A549 (cell line): ENCODE measurements at regions not wholly inside any gene's neighbourhood (a gene's known extent, or its start where the extent isn't known, plus 50 kb on each side); places are given as distances from the start of the nearest gene placed in this dataset.
A peak's percentile ranks its signal among the peaks of the same experiment; 100 is the strongest.
"Not testable (repeated sequence)": the region's sequence is repeated elsewhere in the genome, so short reads cannot be mapped to it uniquely, and the experiment has no call there.

Experiments
- ATAC-seq, 2 experiments: fragments of 200-7000 bp in 1 of 2; fragments of >200 bp in 1 of 2; cut with Nextera tagmentation in 1 of 2; cut with Tn5 transposase in 1 of 2; 3 replicates each; pipeline versions ENCODE4 v1.8.0 to v1.9.1; 2018 to 2020; ENCODE audit warnings: mild to moderate bottlenecking in 1 of 2, moderate library complexity in 1 of 2
- CTCF ChIA-PET: fragments of 300-600 bp; sonication (Branson Sonifier 250); formaldehyde crosslinking; extraction: SDS; loops from one replicate; lab custom pipeline; 2021; ENCODE audit warnings: antibody characterized with exemption, inconsistent platforms; lab: Yijun Ruan, JAX
- POLR2A ChIA-PET: fragments of 350-600 bp; formaldehyde crosslinking; extraction: SDS; loops from one replicate; lab custom pipeline; 2021; ENCODE audit warnings: antibody characterized with exemption, inconsistent platforms; lab: Yijun Ruan, JAX
- DNase-seq, 2 experiments: peaks; one replicate each; pipeline versions ENCODE4 v3.0.0 to v3.0.0-alpha.2; 2011 to 2016; ENCODE audit warnings: low read depth in 1 of 2, low spot score in 1 of 2
- FAIRE-seq: peaks from 2 replicates; lab custom pipeline; 2011; peaks lifted over from hg19 to GRCh38; lab: Jason Lieb, UNC
- H3K27ac ChIP-seq, 2 experiments: fragments of >200 bp; sonication (Bioruptor Twin); formaldehyde crosslinking; 3 replicates each; pipeline ENCODE4 v1.5.1; 2016 to 2017
- H3K4me1 ChIP-seq: fragments of >200 bp; sonication (Bioruptor Twin); formaldehyde crosslinking; 3 replicates; pipeline ENCODE4 v1.6.1; 2016
- H3K4me2 ChIP-seq: fragments of >200 bp; sonication (Bioruptor Twin); formaldehyde crosslinking; 3 replicates; pipeline ENCODE4 v1.6.1; 2016
- H3K4me3 ChIP-seq: fragments of >200 bp; sonication (Bioruptor Twin); formaldehyde crosslinking; 3 replicates; pipeline ENCODE4 v1.5.1; 2016
- H3K9me3 ChIP-seq: fragments of >200 bp; sonication (Bioruptor Twin); formaldehyde crosslinking; 3 replicates; pipeline ENCODE4 v1.6.1; 2016
- CEBPB ChIP-seq, 2 experiments: fragments of >200 bp in 1 of 2; sonication (Bioruptor Twin) in 1 of 2; formaldehyde crosslinking in 1 of 2; IDR thresholded peaks; 2 replicates each; pipeline ENCODE4 v1.6.1; 2012 to 2016
- EHF ChIP-seq: fragments of 250-450 bp; sonication (Bioruptor Pico); IDR thresholded peaks from 2 replicates; pipeline ENCODE4 v1.5.0; 2020; ENCODE audit warnings: mild to moderate bottlenecking
- EP300 ChIP-seq, 2 experiments: fragments of >200 bp; sonication (Bioruptor Twin); formaldehyde crosslinking; IDR thresholded peaks; 2 replicates in 1 of 2; 3 replicates in 1 of 2; pipeline ENCODE4 v1.6.1; 2016 to 2017
- ESRRA ChIP-seq: fragments of 150-350 bp; IDR thresholded peaks from 2 replicates; pipeline ENCODE4 v1.6.1; 2014; ENCODE audit warnings: mild to moderate bottlenecking, low read length, borderline replicate concordance
- FOSL2 ChIP-seq, 2 experiments: fragments of 450-650 bp in 1 of 2; fragments of >200 bp in 1 of 2; sonication (Bioruptor Twin) in 1 of 2; formaldehyde crosslinking; IDR thresholded peaks; 2 replicates each; pipeline versions ENCODE4 v1.5.0 to v1.6.1; 2016 to 2020; ENCODE audit warnings: mild to moderate bottlenecking in 1 of 2, moderate library complexity in 1 of 2
- GATA3 ChIP-seq: IDR thresholded peaks from 2 replicates; pipeline ENCODE4 v1.6.1; 2012; ENCODE audit warnings: borderline replicate concordance
- JUN ChIP-seq, 2 experiments: fragments of >200 bp; sonication (Bioruptor Twin); formaldehyde crosslinking; IDR thresholded peaks; 2 replicates in 1 of 2; 3 replicates in 1 of 2; pipeline ENCODE4 v1.6.1; 2016 to 2017
- JUNB ChIP-seq: fragments of >200 bp; sonication (Bioruptor Twin); formaldehyde crosslinking; IDR thresholded peaks from 2 replicates; pipeline ENCODE4 v1.6.1; 2016
- RAD21 ChIP-seq, 2 experiments: fragments of >200 bp in 1 of 2; sonication (Bioruptor Twin) in 1 of 2; formaldehyde crosslinking in 1 of 2; IDR thresholded peaks in 1 of 2; conservative IDR thresholded peaks in 1 of 2; 2 replicates in 1 of 2; 3 replicates in 1 of 2; pipeline ENCODE4 v1.6.1; 2012 to 2018; ENCODE audit warnings: inconsistent platforms in 1 of 2
- RNF2 ChIP-seq: fragments of 200-600 bp; sonication (generic); IDR thresholded peaks from 2 replicates; pipeline ENCODE4 v1.6.1; 2016; ENCODE audit warnings: low read depth, mild to moderate bottlenecking, antibody characterized with exemption, moderate library complexity, borderline replicate concordance
- SMC3 ChIP-seq: fragments of >200 bp; sonication (Bioruptor Twin); formaldehyde crosslinking; IDR thresholded peaks from 3 replicates; pipeline ENCODE4 v1.6.1; 2018; ENCODE audit warnings: inconsistent platforms
- TP53 ChIP-seq: fragments of 250-450 bp; sonication (Bioruptor Pico); IDR thresholded peaks from 2 replicates; pipeline ENCODE4 v1.5.0; 2021; ENCODE audit warnings: mild to moderate bottlenecking, moderate library complexity
- ZC3H11A ChIP-seq: fragments of 450-650 bp; IDR thresholded peaks from 2 replicates; pipeline ENCODE4 v1.6.1; 2014; ENCODE audit warnings: antibody characterized with exemption, mild to moderate bottlenecking
- ZSCAN20 ChIP-seq: fragments of 250-450 bp; sonication (Bioruptor Pico); IDR thresholded peaks from 2 replicates; pipeline ENCODE4 v1.8.0; 2022; ENCODE audit warnings: mild to moderate bottlenecking, moderate library complexity
- WGBS: methylation state at CpG from one replicate; pipeline ENCODE4 v1.1.6; 2017; ENCODE audit errors: missing lambda C conversion rate; 5-methylcytosine and 5-hydroxymethylcytosine counted together
- TF ChIP-seq, protein P1 (sequence below): fragments of >200 bp; sonication (Bioruptor Twin); formaldehyde crosslinking; IDR thresholded peaks from 3 replicates; pipeline ENCODE4 v1.6.1; 2016
- TF ChIP-seq, protein P2 (sequence below): fragments of >200 bp; sonication (Bioruptor Twin); formaldehyde crosslinking; IDR thresholded peaks from 2 replicates; pipeline ENCODE4 v1.6.1; 2016
- TF ChIP-seq, protein P3 (sequence below): fragments of 250-450 bp; sonication (Bioruptor Pico); IDR thresholded peaks from 2 replicates; pipeline ENCODE4 v1.5.0; 2020; ENCODE audit warnings: low read depth, mild to moderate bottlenecking, moderate library complexity

DNA sequence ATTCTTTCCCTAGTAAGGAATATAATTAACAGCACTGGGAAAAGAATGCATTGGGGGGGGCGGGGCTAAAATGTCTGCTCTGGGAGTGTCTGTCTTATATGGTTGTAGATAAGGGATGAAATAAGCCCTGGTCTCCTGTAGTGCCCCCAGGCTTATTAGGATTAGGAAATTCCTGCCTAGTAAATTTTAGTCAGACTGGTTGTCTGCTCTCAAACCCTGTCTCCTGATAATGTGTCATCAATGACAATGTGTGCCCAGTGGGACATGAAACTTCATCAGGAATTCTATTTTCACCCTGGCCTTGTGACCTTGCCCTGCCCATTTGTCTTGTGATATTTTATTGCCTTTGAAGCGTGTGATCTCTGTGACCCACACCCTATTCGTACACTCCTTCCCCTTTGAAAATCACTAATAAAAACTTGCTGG, 61.9 kb upstream of the UGT2B7 start:
- not testable (repeated sequence) for FAIRE-seq, H3K4me3 ChIP-seq

DNA sequence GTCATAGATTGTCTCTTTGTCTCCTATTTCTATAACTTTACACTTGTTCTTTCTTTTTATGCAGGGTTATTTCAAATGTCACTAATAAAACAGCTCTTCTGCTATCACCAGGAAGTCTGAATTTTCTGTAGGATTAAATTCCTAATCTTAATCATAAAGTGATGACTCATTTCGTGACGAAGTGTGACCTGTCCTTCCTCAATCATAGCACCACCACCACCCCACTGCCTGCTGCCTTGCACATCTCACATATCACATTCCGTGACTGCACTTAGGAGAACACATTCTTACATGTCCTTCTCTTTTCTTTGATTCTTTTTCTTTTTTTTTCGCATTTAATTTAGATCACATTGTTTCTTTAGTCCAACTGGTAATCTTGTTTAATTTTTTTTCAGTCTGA, 57.7 kb upstream of the UGT2B7 start:
- ChIA-PET POLR2A (no interaction called here), CTCF (no interaction called here)
- peaks cover 11% of the 10 kb centered on the region; the same call in 1 of the 3 replicates for H3K9me3 ChIP-seq
- FAIRE-seq (no peak), ATAC-seq (no peak), DNase-seq (peak in 1 of 2 experiments; percentile 34)
- TF ChIP-seq FOSL2 (IDR thresholded peaks at IDR 0.05) (no peak), FOSL2 (CRISPR knock-in tag; IDR thresholded peaks at IDR 0.05) (peak; percentile 70), RAD21 (conservative IDR thresholded peaks at IDR 0.05 in 1 of 2, IDR thresholded peaks at IDR 0.05 in 1 of 2) (no peak)
- no peak overlapping the region for H3K4me2 ChIP-seq
- H3K27ac ChIP-seq = peak overlapping the region in 1 of 2 experiments; percentile 71; a peak in 3 of 6 replicates
- WGBS = 74% methylated on average over 4 of the region's 4 CpGs
- H3K4me1 ChIP-seq = peaks cover 18% of the 10 kb centered on the region
- no peak overlapping the region for H3K4me3 ChIP-seq

More for the DNA sequence above, 61.9 kb upstream of the UGT2B7 start:
- H3K9me3 ChIP-seq = peaks cover 12% of the 10 kb centered on the region; the same call in 1 of the 3 replicates
- POLR2A ChIA-PET, CTCF ChIA-PET: not testable (repeated sequence)
- 2% methylated on average over 3 of the region's 3 CpGs for WGBS
- H3K4me1 ChIP-seq = peaks cover 33% of the 10 kb centered on the region
- peak overlapping the region; percentile 68 for H3K4me2 ChIP-seq
- TF ChIP-seq RAD21 (conservative IDR thresholded peaks at IDR 0.05 in 1 of 2, IDR thresholded peaks at IDR 0.05 in 1 of 2) (peak in 1 of 2 experiments; percentile 73; a peak in 3 of 5 replicates), FOSL2 (IDR thresholded peaks at IDR 0.05) (peak; percentile 81), FOSL2 (CRISPR knock-in tag; IDR thresholded peaks at IDR 0.05) (peak; percentile 91), CEBPB (IDR thresholded peaks at IDR 0.05) (peak; percentile 65 to 76; a peak in 3 of 4 replicates), EP300 (IDR thresholded peaks at IDR 0.05) (peak; percentile 95 to 97; a peak in 4 of 5 replicates), JUNB (peak; percentile 93), JUN (IDR thresholded peaks at IDR 0.05) (peak; percentile 93; a peak in 4 of 5 replicates), GATA3 (peak; percentile 88), SMC3 (peak; percentile 48; the same call in 1 of the 3 replicates)
- TF ChIP-seq, protein P1, sequence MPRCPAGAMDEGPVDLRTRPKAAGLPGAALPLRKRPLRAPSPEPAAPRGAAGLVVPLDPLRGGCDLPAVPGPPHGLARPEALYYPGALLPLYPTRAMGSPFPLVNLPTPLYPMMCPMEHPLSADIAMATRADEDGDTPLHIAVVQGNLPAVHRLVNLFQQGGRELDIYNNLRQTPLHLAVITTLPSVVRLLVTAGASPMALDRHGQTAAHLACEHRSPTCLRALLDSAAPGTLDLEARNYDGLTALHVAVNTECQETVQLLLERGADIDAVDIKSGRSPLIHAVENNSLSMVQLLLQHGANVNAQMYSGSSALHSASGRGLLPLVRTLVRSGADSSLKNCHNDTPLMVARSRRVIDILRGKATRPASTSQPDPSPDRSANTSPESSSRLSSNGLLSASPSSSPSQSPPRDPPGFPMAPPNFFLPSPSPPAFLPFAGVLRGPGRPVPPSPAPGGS = peak; percentile 93
- H3K27ac ChIP-seq = peak overlapping the region; percentile 96
- peak; percentile 75 to 90; a peak in 4 of 6 replicates for ATAC-seq
- peak in 1 of 2 experiments; percentile 93 for DNase-seq

DNA sequence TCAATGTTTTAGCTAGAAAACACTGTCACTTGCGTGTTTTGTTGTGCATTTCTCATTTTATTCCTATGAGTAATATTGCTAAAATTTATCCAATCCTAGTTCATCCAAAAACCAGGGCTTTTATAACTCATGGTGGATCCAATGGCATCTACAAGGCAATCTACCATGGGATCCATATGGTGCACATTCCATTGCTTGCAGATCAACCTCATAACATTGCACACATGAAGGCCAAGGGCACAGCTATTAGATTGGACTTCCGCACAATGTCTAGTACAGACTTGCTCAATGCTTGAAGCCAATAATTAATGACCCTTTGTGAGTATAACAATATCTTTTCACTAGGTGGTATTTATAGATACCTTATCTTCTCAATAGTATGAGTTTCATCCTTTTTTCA, 57.2 kb upstream of the UGT2B7 start:
- ATAC-seq (no peak), DNase-seq (no peak), FAIRE-seq (peak; percentile 74)
- TF ChIP-seq, protein P2, sequence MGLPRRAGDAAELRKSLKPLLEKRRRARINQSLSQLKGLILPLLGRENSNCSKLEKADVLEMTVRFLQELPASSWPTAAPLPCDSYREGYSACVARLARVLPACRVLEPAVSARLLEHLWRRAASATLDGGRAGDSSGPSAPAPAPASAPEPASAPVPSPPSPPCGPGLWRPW = no peak
- TF ChIP-seq ZC3H11A = no peak
- TF ChIP-seq, protein P3, sequence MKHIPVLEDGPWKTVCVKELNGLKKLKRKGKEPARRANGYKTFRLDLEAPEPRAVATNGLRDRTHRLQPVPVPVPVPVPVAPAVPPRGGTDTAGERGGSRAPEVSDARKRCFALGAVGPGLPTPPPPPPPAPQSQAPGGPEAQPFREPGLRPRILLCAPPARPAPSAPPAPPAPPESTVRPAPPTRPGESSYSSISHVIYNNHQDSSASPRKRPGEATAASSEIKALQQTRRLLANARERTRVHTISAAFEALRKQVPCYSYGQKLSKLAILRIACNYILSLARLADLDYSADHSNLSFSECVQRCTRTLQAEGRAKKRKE (CRISPR knock-in tag) = no peak
- peak overlapping the region in 1 of 2 experiments; percentile 71; a peak in 3 of 6 replicates for H3K27ac ChIP-seq
- peaks cover 11% of the 10 kb centered on the region; the same call in 1 of the 3 replicates for H3K9me3 ChIP-seq
- WGBS = 100% methylated on average over 2 of the region's 2 CpGs
- POLR2A ChIA-PET = no interaction called here
- H3K4me2 ChIP-seq = no peak overlapping the region
- CTCF ChIA-PET = no interaction called here
- peaks cover 13% of the 10 kb centered on the region for H3K4me1 ChIP-seq
- no peak overlapping the region for H3K4me3 ChIP-seq

DNA sequence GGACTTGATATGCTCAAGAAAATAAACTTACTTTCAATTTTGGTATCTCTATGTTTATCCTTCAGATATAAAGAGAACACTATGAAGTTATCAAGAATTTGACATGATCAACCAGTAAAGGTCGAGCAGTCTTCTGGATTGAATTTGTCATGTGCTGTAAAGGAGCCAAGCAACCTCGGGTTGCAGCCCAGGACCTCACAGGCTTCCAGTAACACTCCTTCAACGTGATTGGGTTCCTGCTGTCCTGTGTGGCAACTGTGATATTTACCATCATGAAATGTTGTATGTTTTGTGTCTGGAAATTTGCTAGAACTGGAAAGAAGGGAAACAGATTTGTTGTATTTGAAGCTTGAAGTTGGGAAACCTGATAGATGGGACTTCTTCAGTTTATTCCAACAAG, 52.0 kb upstream of the UGT2B7 start:
- Histone ChIP-seq H3K27ac (peak overlapping the region in 1 of 2 experiments; percentile 54; a peak in 1 of 6 replicates), H3K4me1 (no peaks in the 10 kb centered on the region), H3K4me3 (no peak overlapping the region), H3K9me3 (peaks cover 3% of the 10 kb centered on the region; the same call in 1 of the 3 replicates), H3K4me2 (no peak overlapping the region)
- TF ChIP-seq, protein P3 (CRISPR knock-in tag) = no peak
- TF ChIP-seq RNF2 = no peak
- TF ChIP-seq TP53 (CRISPR knock-in tag) = no peak
- no peak for TF ChIP-seq ZSCAN20 (CRISPR knock-in tag)
- no peak for TF ChIP-seq ESRRA
- TF ChIP-seq EHF (CRISPR knock-in tag) = no peak
- no peak for TF ChIP-seq GATA3
- DNase-seq (no peak), ATAC-seq (no peak), FAIRE-seq (no peak)
- POLR2A ChIA-PET = no interaction called here
- CTCF ChIA-PET = no interaction called here
- 47% methylated on average over 3 of the region's 3 CpGs for WGBS
